ENCODE measurements at regions not wholly inside any gene's neighbourhood (a gene's known extent, or its start where the extent isn't known, plus 50 kb on each side); places are given as distances from the start of the nearest gene placed in this dataset.

DNA sequence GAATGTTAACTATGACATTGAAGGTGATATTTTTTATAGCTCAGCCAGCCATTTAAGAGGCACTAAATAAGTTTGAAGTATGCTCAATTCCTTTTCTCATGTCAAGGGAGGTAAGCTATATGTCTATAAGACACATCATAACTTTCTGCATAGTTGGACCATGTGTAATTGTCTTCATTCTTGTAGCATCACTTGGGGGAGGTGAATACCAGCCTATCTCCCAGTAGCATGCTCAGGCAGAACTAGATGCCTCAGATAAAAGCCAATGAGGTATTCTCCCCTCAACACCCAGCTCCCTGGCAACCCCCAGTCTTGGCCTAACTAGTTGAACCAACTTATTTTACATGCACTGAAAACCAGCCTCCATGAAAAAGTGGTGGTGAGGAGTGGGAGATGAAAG is 158.3 kb upstream of the JAG1 start:
- Mint-ChIP-seq H3K27me3 (ENCODE audit: low read depth) (no peaks in the 10 kb centered on the region), H3K4me3 (no peak overlapping the region), H3K27ac (no peak overlapping the region), H3K36me3 (ENCODE audit: low read depth) (no peaks in the 10 kb centered on the region), H3K4me1 (no peaks in the 10 kb centered on the region), H3K9me3 (no peaks in the 10 kb centered on the region)
- TF ChIP-seq, protein P1, sequence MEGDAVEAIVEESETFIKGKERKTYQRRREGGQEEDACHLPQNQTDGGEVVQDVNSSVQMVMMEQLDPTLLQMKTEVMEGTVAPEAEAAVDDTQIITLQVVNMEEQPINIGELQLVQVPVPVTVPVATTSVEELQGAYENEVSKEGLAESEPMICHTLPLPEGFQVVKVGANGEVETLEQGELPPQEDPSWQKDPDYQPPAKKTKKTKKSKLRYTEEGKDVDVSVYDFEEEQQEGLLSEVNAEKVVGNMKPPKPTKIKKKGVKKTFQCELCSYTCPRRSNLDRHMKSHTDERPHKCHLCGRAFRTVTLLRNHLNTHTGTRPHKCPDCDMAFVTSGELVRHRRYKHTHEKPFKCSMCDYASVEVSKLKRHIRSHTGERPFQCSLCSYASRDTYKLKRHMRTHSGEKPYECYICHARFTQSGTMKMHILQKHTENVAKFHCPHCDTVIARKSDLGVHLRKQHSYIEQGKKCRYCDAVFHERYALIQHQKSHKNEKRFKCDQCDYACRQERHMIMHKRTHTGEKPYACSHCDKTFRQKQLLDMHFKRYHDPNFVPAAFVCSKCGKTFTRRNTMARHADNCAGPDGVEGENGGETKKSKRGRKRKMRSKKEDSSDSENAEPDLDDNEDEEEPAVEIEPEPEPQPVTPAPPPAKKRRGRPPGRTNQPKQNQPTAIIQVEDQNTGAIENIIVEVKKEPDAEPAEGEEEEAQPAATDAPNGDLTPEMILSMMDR (IDR thresholded peaks at IDR 0.05; ENCODE audit: unreplicated experiment in 3 of 3), result no peak

DNA sequence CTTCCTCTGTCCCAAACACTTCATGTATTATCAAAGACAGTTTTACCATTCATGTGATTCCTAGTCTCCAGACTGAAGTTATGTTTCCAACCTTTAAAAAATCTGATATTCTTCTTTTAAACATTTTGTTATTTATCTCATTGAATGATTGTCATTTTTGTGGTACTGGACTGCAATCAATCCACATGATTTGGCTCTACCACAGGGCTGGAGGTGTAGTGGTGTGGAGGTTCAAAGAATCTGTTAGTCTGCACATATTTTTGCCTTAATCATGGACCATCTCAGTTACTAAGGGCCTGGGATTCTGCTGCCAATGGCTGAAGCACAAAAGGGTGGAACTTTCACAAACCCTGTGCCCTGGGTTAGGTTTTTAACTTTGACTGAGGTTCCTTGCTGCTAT is 164.1 kb upstream of the JAG1 start:
- H3K27me3 Mint-ChIP-seq (ENCODE audit: low read depth), result no peaks in the 10 kb centered on the region
- peaks cover 11% of the 10 kb centered on the region for H3K36me3 Mint-ChIP-seq (ENCODE audit: low read depth)
- H3K27ac Mint-ChIP-seq, result no peak overlapping the region
- TF ChIP-seq, protein P1 (IDR thresholded peaks at IDR 0.05; ENCODE audit: unreplicated experiment in 3 of 3), result no peak
- H3K9me3 Mint-ChIP-seq, result peaks cover 13% of the 10 kb centered on the region
- H3K4me1 Mint-ChIP-seq, result no peaks in the 10 kb centered on the region
- H3K4me3 Mint-ChIP-seq, result no peak overlapping the region

DNA sequence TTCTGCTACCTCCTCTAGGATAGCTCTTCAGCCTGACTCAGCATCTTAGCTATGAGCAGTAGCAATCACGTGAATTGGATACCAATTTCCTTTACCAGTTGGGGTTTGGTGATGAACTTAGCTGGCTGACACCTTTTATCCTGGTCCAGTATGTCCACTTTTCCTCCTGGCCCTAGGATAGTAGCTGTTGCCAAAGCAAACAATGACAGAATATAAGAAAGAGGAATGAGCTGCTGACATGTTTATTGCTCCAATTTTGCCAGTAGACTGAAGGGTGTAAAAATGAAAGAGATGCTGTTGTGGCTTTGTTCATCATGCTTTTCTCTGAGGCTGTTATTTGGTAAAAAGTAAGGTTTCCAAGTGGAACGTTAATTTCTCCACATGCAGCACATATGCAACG is 168.3 kb upstream of the JAG1 start:
- no peak overlapping the region for H3K4me3 Mint-ChIP-seq
- H3K27me3 Mint-ChIP-seq (ENCODE audit: low read depth), result no peaks in the 10 kb centered on the region
- TF ChIP-seq, protein P1 (IDR thresholded peaks at IDR 0.05; ENCODE audit: unreplicated experiment in 3 of 3), result no peak
- H3K36me3 Mint-ChIP-seq (ENCODE audit: low read depth), result peaks cover 11% of the 10 kb centered on the region
- no peaks in the 10 kb centered on the region for H3K4me1 Mint-ChIP-seq
- no peak overlapping the region for H3K27ac Mint-ChIP-seq
- peaks cover 21% of the 10 kb centered on the region for H3K9me3 Mint-ChIP-seq

DNA sequence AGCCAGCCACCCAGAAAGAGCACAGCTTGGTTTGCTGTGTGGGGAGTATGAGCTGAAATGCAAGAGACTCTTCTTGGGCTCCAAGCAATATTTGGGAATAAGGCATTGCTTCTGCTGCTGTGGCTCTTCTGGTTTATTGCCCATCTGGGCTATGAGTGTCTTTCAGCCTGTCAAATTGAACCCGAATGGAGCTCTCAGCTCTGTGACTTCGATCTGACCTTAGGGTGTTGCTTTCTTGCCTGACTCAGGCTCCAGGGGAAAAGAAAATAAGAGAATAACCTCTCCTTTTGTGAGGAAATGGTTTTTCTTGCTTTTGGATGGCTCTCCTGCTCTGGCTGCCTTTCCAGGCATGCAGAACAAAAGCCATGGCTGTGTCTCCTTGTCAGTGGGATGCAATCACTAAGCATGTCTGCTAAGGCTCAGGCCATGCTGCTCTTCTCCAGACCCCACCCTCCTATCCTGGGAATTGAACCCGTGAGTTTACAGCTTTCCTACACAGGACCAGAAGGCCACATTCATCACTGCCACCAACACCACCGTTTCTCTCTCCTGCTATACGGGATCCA is 169.4 kb upstream of the JAG1 start:
- Mint-ChIP-seq H3K4me3 (no peak overlapping the region), H3K36me3 (ENCODE audit: low read depth) (peaks cover 11% of the 10 kb centered on the region), H3K9me3 (peaks cover 21% of the 10 kb centered on the region), H3K27me3 (ENCODE audit: low read depth) (no peaks in the 10 kb centered on the region), H3K4me1 (no peaks in the 10 kb centered on the region), H3K27ac (no peak overlapping the region)
- TF ChIP-seq, protein P1 (IDR thresholded peaks at IDR 0.05; ENCODE audit: unreplicated experiment in 3 of 3), result no peak

DNA sequence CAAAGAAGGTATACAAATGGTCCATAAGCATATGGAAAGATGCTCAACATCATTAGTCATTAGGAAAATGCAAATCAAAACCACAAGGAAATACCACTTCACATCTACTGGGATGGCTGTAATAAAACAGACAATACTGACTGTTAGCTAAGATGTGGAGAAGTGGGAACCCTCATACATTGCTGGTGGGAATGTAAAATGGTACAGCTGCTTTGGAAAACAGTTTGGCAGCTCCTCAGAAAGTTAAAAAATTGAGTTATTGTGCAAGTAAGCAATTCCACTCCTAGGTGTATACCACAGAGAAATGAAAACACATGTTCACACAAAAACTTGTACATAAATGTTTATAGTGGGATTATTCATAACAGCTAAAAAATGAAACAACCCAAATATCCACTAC is 173.0 kb upstream of the JAG1 start:
- H3K27ac Mint-ChIP-seq, result no peak overlapping the region
- H3K36me3 Mint-ChIP-seq (ENCODE audit: low read depth), result peaks cover 3% of the 10 kb centered on the region
- TF ChIP-seq, protein P1 (IDR thresholded peaks at IDR 0.05; ENCODE audit: unreplicated experiment in 3 of 3), result no peak
- no peak overlapping the region for H3K4me3 Mint-ChIP-seq
- H3K9me3 Mint-ChIP-seq, result peaks cover 9% of the 10 kb centered on the region
- peaks cover 5% of the 10 kb centered on the region for H3K4me1 Mint-ChIP-seq
- H3K27me3 Mint-ChIP-seq (ENCODE audit: low read depth), result no peaks in the 10 kb centered on the region

DNA sequence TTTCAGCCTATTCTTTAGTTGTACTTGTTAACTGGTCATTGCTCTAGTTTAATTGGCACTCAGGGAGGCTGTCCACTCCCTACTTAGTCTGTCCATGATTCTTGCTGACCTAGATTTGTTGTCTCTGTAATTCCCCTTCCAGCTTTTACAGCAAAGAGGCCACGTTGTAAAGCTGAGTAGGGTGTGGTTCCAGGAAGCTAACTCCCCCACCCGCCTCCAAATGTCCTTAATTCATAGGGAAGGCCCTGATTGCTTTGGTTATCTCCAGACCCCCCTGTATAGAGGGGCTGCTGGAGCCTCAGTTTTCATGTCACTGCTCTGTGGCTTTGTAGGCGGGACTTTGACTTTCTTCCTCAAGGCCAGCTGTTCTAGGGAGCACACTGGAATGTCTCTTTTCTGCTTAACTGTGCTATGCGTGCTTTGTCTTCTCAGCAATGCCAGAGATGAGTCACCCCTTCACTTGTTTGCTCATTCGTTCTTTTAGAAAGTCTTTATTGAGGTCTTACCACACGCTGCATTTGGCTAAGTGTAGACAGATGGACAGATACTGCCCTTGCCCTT is 175.1 kb upstream of the JAG1 start:
- H3K27ac Mint-ChIP-seq, result peak overlapping the region in 1 of 3 experiments; percentile 1
- no peak overlapping the region for H3K4me3 Mint-ChIP-seq
- peaks cover 3% of the 10 kb centered on the region for H3K9me3 Mint-ChIP-seq
- TF ChIP-seq, protein P1 (IDR thresholded peaks at IDR 0.05; ENCODE audit: unreplicated experiment in 3 of 3), result no peak
- H3K36me3 Mint-ChIP-seq (ENCODE audit: low read depth), result no peaks in the 10 kb centered on the region
- H3K27me3 Mint-ChIP-seq (ENCODE audit: low read depth), result no peaks in the 10 kb centered on the region
- peaks cover 11% of the 10 kb centered on the region for H3K4me1 Mint-ChIP-seq

Data from nephron (organoid).